Suppressor macrophage treated with lipopolysaccharide for 1 hour (primary cell): ENCODE measurements at regions not wholly inside any gene's neighbourhood (a gene's known extent, or its start where the extent isn't known, plus 50 kb on each side); places are given as distances from the start of the nearest gene placed in this dataset.
"Not testable (repeated sequence)": the region's sequence is repeated elsewhere in the genome, so short reads cannot be mapped to it uniquely, and the experiment has no call there.

Experiments used
- DNase-seq, 3 donors: peaks; one replicate each; pipeline ENCODE4 v3.0.0-alpha.2; 2020 to 2022

GRCh38 chr1:14320518-14320917 is 278.0 kb upstream of the KAZN start:
- DNase-seq, result no peak

DNA sequence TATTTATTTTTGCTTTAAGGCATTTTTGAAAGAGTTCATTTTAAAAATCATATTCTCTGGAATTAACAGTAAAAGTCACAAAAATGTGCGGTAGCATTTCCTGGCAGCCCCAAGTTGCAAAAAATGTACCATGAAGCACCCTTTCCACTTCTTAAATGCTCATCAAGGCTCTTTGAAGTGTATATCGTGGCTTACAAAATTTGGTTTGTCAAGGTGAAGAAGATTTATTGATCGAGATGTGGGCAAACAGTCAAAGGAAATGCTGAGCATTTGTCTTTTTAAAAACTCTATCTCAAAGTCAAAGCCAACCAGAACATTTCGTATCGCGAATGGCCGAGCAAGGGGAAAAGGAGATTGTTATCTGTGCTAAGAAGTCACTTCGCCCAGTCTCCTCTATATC is 277.5 kb upstream of the KAZN start:
- DNase-seq, result no peak

DNA sequence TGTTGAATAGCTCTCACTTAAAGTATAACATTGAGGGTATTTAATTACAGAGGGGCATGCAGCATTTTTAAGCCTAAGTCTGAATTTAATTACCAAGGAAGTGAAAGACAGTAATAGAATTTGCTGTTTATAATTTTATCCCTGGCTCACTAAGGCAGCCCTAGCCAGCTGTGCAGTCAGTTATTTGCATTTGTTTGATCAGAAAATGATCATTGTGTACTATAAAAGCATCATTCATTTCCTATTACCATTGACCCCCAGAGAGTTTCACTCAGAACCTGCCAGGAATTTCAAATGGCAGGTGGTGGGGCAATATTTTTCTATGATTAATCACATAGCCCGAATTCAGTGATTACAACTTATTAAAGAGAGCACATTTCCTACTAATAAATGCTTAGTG is 277.1 kb upstream of the KAZN start:
- DNase-seq, result no peak

GRCh38 chr1:14323568-14324247 is 274.8 kb upstream of the KAZN start:
- no peak for DNase-seq

GRCh38 chr1:14324248-14324630 is 274.2 kb upstream of the KAZN start:
- DNase-seq, result no peak

DNA sequence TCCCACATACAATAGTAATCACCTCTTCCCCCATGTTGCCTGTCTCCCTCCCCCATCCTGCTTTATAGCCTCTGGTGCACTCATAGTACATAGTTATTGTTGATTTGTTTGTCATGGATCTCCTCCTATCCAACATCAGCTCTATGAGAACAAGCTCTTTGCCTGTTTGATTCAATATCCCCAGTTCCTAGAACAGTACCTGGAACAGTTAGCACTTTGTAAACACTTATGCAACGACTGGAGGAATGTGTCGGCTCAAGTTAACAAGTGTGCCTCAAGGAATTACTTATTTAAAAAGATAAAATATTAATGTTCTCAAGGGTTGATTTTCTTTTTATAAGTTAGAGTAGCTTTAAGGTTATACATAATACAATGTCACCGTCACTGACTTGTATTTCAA is 271.6 kb upstream of the KAZN start:
- no peak for DNase-seq

DNA sequence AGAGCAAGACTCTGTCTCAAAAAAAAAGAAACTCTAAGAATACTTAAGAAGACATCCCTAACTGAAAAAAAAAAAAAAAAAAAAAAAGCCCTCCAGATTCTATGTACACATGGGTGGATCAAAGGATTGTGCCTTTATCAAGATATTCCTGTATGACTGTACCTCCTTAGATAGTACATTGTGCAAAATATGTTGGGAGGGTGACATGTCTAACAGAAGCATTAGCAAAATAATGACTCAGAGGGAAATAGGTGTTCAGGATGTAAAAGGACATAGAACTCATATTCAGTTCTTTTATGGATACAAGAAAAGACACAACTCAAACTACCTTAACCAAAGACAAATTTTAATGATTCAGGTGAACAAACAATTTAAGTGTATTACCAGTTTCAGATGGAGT is 269.8 kb upstream of the KAZN start:
- no peak for DNase-seq

- no peak for DNase-seq
Observed at GRCh38 chr1:14332158-14332557, 266.3 kb upstream of the KAZN start.

GRCh38 chr1:14334336-14335176 is 263.9 kb upstream of the KAZN start:
- DNase-seq, result peak; percentile 22 to 63 (median 40)

DNA sequence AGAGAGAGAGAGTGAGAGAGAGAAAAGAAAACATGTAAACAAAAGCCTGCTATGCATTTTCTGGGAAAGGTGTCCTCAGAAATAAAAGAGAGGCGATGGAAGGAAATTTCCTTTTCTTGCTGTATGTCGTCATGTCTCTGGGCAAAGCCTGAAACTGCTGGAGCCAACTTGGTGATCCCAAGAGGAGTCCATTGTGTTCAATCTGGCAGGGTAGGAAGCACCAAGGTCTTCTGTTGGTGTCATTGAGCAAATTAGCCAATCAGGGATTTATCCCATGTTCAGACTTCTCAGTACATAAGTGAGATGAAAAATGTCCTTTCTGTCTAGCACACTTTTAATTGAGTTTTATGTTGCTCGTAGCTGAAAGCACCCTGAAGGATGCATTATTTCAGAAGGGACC is 260.0 kb upstream of the KAZN start:
- DNase-seq, result no peak

DNA sequence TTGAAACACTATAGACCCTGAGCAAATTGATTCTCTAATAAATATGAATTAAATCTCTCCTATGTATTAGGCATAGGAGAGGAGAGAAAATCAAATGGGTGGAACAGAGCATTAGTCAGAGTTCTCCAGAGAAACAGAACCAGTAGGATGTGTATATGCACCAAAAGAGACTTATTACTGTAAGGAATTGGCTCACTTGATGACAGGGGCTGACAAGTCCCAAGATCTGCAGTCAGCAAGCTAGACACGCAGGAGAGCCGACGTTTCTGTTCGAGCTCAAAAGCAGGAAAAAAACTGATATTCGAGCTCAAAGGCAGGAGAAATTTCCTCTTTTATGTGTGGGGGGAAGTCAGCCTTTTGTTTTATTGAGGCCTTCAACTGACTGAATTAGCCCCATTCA is 259.2 kb upstream of the KAZN start:
- no peak for DNase-seq

- no peak for DNase-seq
Observed at GRCh38 chr1:14340002-14340785, 258.3 kb upstream of the KAZN start.

DNA sequence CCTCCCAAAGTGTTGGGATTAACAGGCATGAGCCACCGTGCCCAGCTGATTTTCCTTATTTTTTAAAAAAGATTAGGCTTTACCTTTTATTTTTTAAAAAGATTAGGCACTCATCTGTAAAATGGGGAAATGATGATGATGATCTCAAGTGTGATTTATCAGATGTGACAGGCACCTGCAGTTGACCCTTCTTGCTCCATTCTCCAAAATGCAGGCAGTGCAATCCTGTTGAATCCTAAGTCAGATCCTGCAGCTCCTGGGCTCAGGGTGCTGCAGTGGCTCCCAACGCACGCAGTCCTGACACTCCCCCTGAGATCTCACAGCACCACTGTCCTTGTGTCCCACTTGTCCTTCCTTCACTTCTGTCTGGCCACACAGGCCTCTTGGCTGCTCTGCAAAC is 257.3 kb upstream of the KAZN start:
- DNase-seq, result no peak

- peak in 1 of 3 donors; percentile 4 for DNase-seq
Observed at GRCh38 chr1:14345946-14346550, 252.4 kb upstream of the KAZN start.

DNA sequence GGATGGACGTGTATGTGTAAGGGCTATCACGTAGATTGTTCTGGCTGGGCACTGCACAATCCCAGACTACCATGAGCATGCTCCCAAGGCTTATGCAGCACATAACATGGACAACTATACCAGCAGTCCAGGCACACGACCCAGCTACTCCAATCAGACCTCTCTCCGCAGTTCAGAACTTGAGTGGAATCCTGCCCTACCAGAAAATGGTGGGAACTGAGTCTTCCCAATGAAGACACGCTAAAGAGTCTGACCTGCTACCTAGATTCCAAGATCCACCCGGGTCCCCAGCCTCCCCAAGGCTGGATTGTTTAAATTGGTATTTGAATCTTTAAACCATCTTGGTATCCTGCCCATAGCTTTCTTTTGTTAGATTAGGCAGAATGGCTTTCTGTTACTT is 251.3 kb upstream of the KAZN start:
- no peak for DNase-seq

GRCh38 chr1:14347776-14348175 is 250.7 kb upstream of the KAZN start:
- DNase-seq, result no peak

DNA sequence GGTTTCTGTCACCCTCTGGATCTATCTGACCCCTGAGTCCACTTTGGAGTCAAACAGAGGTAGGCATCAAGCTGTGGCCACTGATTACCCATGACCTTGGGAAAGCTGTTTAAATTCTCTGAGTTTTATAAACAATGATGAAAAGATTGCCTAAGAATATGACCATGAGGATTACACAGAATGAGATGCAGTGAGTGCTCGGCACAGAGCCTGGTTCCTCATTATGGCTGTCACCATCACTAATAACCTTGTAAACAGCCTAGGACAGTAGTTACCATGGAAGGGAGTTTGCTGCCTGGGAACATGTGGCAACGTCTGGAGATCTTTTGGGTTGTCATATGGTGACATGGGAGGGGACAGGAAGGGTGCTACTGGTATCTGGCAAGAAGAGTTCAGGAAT is 248.3 kb upstream of the KAZN start:
- DNase-seq, result no peak

DNA sequence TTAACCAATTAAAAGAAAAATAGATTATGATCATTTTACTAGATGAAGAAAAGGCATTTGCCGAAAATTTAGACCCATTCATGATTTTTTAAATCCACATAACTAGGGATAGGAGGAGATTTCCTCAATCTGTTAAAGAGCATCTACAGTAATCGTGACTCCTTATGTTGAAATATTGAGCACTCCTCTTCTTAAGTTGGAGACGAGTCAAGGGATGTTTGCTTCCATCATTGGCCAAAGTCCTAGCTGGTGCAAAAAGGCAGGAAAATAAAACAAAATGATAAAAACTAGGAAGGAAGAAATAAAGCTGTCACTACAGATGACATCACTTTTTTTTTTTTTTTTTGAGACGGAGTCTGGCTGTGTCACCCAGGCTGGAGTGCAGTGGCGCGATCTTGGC is 245.6 kb upstream of the KAZN start:
- no peak for DNase-seq

DNA sequence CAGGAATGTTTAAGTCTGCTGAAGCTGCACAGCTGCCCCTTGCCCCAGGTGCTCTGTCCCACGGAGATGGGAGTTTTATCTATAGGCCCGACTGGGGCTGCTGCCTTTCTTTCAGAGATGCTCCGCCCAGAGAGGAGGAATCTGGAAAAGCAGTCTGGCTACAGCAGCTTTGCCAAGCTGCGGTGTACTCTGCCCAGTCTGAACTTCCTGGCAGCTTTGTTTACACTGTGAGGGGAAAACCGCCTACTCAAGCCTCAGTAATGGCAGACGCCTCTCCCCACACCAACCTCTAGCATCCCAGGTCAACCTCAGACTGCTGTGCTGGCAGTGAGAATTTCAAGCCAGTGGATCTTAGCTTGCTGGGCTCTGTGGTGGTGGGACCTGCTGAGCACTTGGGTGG is 237.5 kb upstream of the KAZN start:
- not testable (repeated sequence) for DNase-seq

GRCh38 chr1:14362331-14362730 is 236.2 kb upstream of the KAZN start:
- no peak for DNase-seq

- no peak for DNase-seq
Observed at GRCh38 chr1:14363036-14363590, 235.4 kb upstream of the KAZN start.

GRCh38 chr1:14363707-14364413 is 234.6 kb upstream of the KAZN start:
- no peak for DNase-seq
